Right lung (tissue), 2 donors: ENCODE measurements at regions not wholly inside any gene's neighbourhood (a gene's known extent, or its start where the extent isn't known, plus 50 kb on each side); places are given as distances from the start of the nearest gene placed in this dataset.

Experiments
- DNase-seq, 2 donors: peaks; one replicate each; pipeline ENCODE4 v3.0.0-alpha.2; 2013

GRCh38 chr12:28937196-28937595 is 211.9 kb upstream of the FAR2 start:
- DNase-seq = no peak

- DNase-seq = no peak
These were observed 211.0 kb upstream of the FAR2 start for GRCh38 chr12:28938056-28938455.

GRCh38 chr12:28938581-28939235 is 210.4 kb upstream of the FAR2 start:
- DNase-seq = no peak

GRCh38 chr12:28939427-28939826 is 209.7 kb upstream of the FAR2 start:
- no peak for DNase-seq

- DNase-seq = no peak
These were observed 207.8 kb upstream of the FAR2 start for GRCh38 chr12:28941248-28941647.

- DNase-seq = no peak
These were observed 202.7 kb upstream of the FAR2 start for GRCh38 chr12:28946361-28946760.

GRCh38 chr12:28948685-28949084 is 200.4 kb upstream of the FAR2 start:
- DNase-seq = no peak

- DNase-seq = no peak
These were observed 199.9 kb upstream of the FAR2 start for GRCh38 chr12:28949184-28949583.

GRCh38 chr12:28950049-28950448 is 199.0 kb upstream of the FAR2 start:
- DNase-seq = no peak

- no peak for DNase-seq
These were observed 197.1 kb upstream of the FAR2 start for GRCh38 chr12:28951935-28952334.

- no peak for DNase-seq
These were observed 194.7 kb upstream of the FAR2 start for GRCh38 chr12:28954333-28954732.

GRCh38 chr12:28955491-28955890 is 193.6 kb upstream of the FAR2 start:
- DNase-seq = no peak

- no peak for DNase-seq
These were observed 193.1 kb upstream of the FAR2 start for GRCh38 chr12:28955931-28956330.

GRCh38 chr12:28958553-28959195 is 190.4 kb upstream of the FAR2 start:
- no peak for DNase-seq

- no peak for DNase-seq
These were observed 187.1 kb upstream of the FAR2 start for GRCh38 chr12:28961948-28962384.

GRCh38 chr12:28963554-28963953 is 185.5 kb upstream of the FAR2 start:
- no peak for DNase-seq

- DNase-seq = peak; percentile 59 to 60
These were observed 182.9 kb upstream of the FAR2 start for GRCh38 chr12:28966046-28966780.

- DNase-seq = no peak
These were observed 181.7 kb upstream of the FAR2 start for GRCh38 chr12:28967426-28967825.

GRCh38 chr12:28973491-28973890 is 175.6 kb upstream of the FAR2 start:
- DNase-seq = no peak

GRCh38 chr12:28974166-28974565 is 174.9 kb upstream of the FAR2 start:
- no peak for DNase-seq

GRCh38 chr12:28974883-28975282 is 174.2 kb upstream of the FAR2 start:
- DNase-seq = no peak

GRCh38 chr12:28975564-28976340 is 173.3 kb upstream of the FAR2 start:
- DNase-seq = no peak
